Parathyroid adenoma (tissue), 2 donors: ENCODE measurements at regions not wholly inside any gene's neighbourhood (a gene's known extent, or its start where the extent isn't known, plus 50 kb on each side); places are given as distances from the start of the nearest gene placed in this dataset.

Experiments
- H2AFZ ChIP-seq: fragments of 300-600 bp; sonication (generic); one replicate; pipeline ENCODE4 v1.7.0; 2017; ENCODE audit warnings: antibody characterized with exemption, mild to moderate bottlenecking
- H3K27ac ChIP-seq: fragments of 300-600 bp; sonication (generic); one replicate; pipeline ENCODE4 v1.7.0; 2017
- H3K27me3 ChIP-seq: fragments of 300-600 bp; sonication (generic); one replicate; pipeline ENCODE4 v1.7.0; 2017; ENCODE audit warnings: low read length; ENCODE audit not compliant: control insufficient read depth, insufficient read depth
- H3K36me3 ChIP-seq: fragments of 300-600 bp; sonication (generic); one replicate; pipeline ENCODE4 v1.7.0; 2017; ENCODE audit warnings: low read length; ENCODE audit not compliant: control insufficient read depth, insufficient read depth
- H3K4me1 ChIP-seq: fragments of 300-600 bp; sonication (generic); one replicate; pipeline ENCODE4 v1.7.0; 2017; ENCODE audit warnings: control low read depth
- H3K4me2 ChIP-seq: fragments of 300-600 bp; sonication (generic); one replicate; pipeline ENCODE4 v1.7.0; 2017; ENCODE audit warnings: low read length
- H3K4me3 ChIP-seq: fragments of 300-600 bp; sonication (generic); one replicate; pipeline ENCODE4 v1.7.0; 2017; ENCODE audit warnings: low read depth, low read length
- H3K79me2 ChIP-seq: fragments of 300-600 bp; sonication (generic); one replicate; pipeline ENCODE4 v1.7.0; 2017; ENCODE audit warnings: control low read depth
- H3K9ac ChIP-seq: fragments of 300-600 bp; sonication (generic); one replicate; pipeline ENCODE4 v1.7.0; 2017; ENCODE audit warnings: mild to moderate bottlenecking
- H3K9me3 ChIP-seq: fragments of 300-600 bp; sonication (generic); one replicate; pipeline ENCODE4 v1.7.0; 2017; ENCODE audit warnings: low read length; ENCODE audit not compliant: control insufficient read depth
- TF ChIP-seq, protein P1 (sequence below): fragments of 300-600 bp; sonication (generic); IDR thresholded peaks from one replicate; pipeline ENCODE4 v1.7.0; 2017; ENCODE audit warnings: antibody characterized with exemption, mild to moderate bottlenecking
- donor health status: primary hyperparathyroidism.

DNA sequence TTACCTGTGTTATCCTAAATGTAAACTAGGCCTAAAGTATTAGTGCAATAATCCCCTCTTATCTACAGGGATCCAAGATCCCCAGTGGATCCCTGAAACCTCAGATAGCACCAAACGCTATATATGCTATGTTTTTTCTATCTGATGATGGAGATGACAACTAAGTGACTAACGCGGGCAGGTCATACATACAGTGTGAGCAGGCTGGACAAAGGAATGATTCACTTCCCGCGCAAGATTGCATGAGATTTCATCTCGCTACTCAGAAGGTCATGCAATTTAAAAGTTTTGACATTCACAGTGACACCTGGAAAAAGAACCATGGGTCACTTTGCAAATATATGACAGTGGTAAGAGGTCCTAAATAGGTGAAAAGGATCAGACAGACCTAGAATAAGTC lies 875.9 kb downstream of the HACE1 start:
- Histone ChIP-seq H3K4me3 (no peak overlapping the region), H3K4me2 (no peak overlapping the region), H3K27me3 (no peaks in the 10 kb centered on the region), H3K79me2 (no peaks in the 10 kb centered on the region), H3K4me1 (no peaks in the 10 kb centered on the region), H3K36me3 (no peaks in the 10 kb centered on the region), H3K27ac (no peak overlapping the region), H3K9ac (no peak overlapping the region), H2AFZ (no peak overlapping the region), H3K9me3 (no peaks in the 10 kb centered on the region)
- TF ChIP-seq, protein P1, sequence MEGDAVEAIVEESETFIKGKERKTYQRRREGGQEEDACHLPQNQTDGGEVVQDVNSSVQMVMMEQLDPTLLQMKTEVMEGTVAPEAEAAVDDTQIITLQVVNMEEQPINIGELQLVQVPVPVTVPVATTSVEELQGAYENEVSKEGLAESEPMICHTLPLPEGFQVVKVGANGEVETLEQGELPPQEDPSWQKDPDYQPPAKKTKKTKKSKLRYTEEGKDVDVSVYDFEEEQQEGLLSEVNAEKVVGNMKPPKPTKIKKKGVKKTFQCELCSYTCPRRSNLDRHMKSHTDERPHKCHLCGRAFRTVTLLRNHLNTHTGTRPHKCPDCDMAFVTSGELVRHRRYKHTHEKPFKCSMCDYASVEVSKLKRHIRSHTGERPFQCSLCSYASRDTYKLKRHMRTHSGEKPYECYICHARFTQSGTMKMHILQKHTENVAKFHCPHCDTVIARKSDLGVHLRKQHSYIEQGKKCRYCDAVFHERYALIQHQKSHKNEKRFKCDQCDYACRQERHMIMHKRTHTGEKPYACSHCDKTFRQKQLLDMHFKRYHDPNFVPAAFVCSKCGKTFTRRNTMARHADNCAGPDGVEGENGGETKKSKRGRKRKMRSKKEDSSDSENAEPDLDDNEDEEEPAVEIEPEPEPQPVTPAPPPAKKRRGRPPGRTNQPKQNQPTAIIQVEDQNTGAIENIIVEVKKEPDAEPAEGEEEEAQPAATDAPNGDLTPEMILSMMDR, result no peak

DNA sequence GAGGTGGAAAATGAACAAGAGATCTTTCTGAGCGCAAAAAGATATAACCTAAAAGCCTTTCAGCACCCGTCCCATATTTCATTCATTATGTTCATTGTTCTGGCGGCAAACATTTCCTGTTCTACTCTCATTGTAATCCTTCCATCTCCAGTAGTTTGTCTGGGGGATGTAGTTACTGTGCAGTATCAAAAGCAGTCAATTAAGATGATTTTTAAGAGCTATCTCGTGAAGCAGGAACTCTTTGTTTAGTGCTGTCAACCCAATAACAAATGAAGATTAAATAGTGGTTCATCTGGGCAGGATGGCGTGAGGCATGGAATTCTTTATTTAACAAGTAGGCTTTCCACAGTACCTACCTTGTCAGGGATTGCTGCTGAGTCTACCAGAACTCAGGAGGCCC lies 876.7 kb downstream of the HACE1 start:
- Histone ChIP-seq H3K27ac (no peak overlapping the region), H3K4me1 (no peaks in the 10 kb centered on the region), H3K9ac (no peak overlapping the region), H3K27me3 (no peaks in the 10 kb centered on the region), H3K9me3 (no peaks in the 10 kb centered on the region), H3K36me3 (no peaks in the 10 kb centered on the region), H2AFZ (no peak overlapping the region), H3K79me2 (no peaks in the 10 kb centered on the region), H3K4me3 (no peak overlapping the region), H3K4me2 (no peak overlapping the region)
- TF ChIP-seq, protein P1, result no peak

DNA sequence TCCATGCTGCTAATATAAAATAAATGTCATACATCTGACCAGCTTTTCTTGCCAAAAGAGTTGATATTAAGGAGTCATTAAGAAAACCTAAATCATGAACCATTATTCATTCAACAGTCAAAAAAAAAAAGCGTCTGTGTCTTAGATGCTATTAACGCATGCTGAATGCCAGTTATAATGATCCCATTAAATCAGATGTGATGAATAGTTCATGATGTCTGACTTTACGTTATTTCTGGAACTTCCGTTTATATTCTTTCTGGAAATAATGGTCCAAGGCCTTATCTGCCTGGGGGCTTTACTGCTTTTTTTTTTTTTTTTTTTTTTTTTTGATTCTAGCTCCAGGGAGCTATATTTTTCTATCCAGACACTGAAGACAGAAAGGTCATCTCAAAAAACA lies 877.1 kb downstream of the HACE1 start:
- H2AFZ ChIP-seq, result no peak overlapping the region
- H3K9ac ChIP-seq, result no peak overlapping the region
- no peaks in the 10 kb centered on the region for H3K27me3 ChIP-seq
- H3K79me2 ChIP-seq, result no peaks in the 10 kb centered on the region
- no peak overlapping the region for H3K4me2 ChIP-seq
- H3K36me3 ChIP-seq, result no peaks in the 10 kb centered on the region
- no peaks in the 10 kb centered on the region for H3K4me1 ChIP-seq
- no peak overlapping the region for H3K27ac ChIP-seq
- no peaks in the 10 kb centered on the region for H3K9me3 ChIP-seq
- H3K4me3 ChIP-seq, result no peak overlapping the region
- TF ChIP-seq, protein P1, result no peak

DNA sequence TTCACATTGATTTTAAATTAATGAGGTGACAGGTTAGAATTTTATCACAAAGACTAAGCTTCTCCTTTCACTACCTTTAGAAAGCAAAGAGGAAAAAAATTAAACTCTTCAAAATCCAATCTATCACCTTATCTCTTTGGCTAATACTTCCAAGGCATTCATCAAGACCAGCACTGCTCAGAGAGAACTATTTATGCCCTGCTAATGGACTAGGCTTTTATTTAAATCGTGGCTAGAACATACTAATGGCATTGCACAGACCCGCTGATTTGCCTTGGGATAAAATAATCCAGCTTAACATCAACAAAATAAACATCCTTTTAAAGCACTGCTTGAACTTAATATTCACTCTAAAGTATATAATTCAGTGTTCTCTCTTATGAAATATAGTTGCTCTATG lies 880.4 kb downstream of the HACE1 start:
- TF ChIP-seq, protein P1, result no peak
- Histone ChIP-seq H3K27ac (no peak overlapping the region), H3K4me1 (no peaks in the 10 kb centered on the region), H3K79me2 (no peaks in the 10 kb centered on the region), H3K36me3 (no peaks in the 10 kb centered on the region), H2AFZ (no peak overlapping the region), H3K27me3 (no peaks in the 10 kb centered on the region), H3K4me2 (no peak overlapping the region), H3K9me3 (no peaks in the 10 kb centered on the region), H3K4me3 (no peak overlapping the region), H3K9ac (no peak overlapping the region)

DNA sequence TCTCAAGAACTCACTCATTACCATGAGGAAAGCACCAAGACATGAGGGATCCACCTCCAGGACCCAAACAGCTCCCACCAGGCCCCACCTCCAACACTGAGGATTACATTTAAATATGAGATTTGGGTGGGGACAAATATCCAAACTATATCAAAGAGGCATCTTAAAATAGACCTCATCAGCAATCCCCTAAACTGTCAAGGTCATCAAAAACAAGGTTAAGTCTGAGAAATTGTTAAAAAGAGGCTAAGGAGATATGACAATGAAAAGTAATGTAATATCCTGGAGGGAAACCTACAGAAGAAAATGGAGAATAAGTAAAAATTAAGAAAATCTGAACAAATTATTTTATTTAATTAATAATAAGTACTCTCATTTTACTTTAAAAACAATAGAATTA lies 922.3 kb downstream of the HACE1 start:
- Histone ChIP-seq H3K36me3 (no peaks in the 10 kb centered on the region), H3K79me2 (no peaks in the 10 kb centered on the region), H3K4me3 (no peak overlapping the region), H3K9ac (no peak overlapping the region), H3K4me2 (no peak overlapping the region), H3K27me3 (no peaks in the 10 kb centered on the region), H3K27ac (no peak overlapping the region), H3K4me1 (no peaks in the 10 kb centered on the region), H2AFZ (no peak overlapping the region), H3K9me3 (no peaks in the 10 kb centered on the region)
- TF ChIP-seq, protein P1, result no peak
